ENCODE measurements at regions not wholly inside any gene's neighbourhood (a gene's known extent, or its start where the extent isn't known, plus 50 kb on each side); places are given as distances from the start of the nearest gene placed in this dataset.

DNA sequence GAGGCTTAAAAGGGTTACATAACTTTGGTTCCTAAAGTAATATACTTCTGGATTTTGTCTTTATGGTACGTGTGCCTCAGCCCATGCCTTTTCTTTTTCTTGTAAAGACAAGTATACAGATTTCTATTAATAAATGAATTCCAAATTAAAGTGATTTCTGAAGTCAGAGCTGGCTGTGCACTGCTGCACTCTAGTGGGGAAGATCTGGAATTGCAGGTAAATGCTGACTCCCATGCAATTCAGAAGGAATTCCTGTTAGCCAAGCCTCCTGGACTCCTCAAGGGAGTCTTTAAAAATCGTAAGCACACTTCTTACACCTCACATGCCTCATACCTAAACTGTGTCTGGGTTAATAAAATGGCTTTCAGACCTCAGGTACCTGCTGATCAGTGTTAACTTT, 118.4 kb upstream of the SLC7A1 start:
- no peaks in the 10 kb centered on the region for H3K36me3 ChIP-seq (ENCODE audit: insufficient read depth)
- H3K4me3 ChIP-seq (ENCODE audit: low read depth, low read length) = no peak overlapping the region
- 59% methylated on average over 2 of the region's 2 CpGs for WGBS
- H3K4me1 ChIP-seq (ENCODE audit: insufficient read depth) = no peaks in the 10 kb centered on the region
- H3K27ac ChIP-seq (ENCODE audit: low read depth) = no peak overlapping the region
- DNase-seq (ENCODE audit: extremely low spot score) = no peak

DNA sequence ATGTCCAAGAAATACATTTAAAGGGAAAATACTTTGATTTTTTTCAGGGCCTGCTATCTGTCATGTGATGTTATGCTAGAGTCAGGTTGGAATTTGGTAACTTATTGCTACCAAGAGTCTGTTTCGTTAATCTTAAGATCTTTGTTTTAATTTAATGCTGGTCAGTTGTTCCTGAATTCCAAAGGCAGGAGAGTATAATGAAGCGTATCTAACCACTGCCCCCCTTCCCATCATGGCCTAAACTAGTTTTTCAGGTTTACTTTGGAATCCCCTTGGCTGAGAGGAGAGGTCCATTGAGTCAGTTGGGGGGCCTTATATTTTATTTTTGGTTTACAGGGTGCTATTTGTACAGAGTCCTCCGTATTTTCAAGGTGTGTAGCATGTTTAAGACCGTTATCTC, 116.3 kb upstream of the SLC7A1 start:
- no peak overlapping the region for H3K27ac ChIP-seq (ENCODE audit: low read depth)
- H3K36me3 ChIP-seq (ENCODE audit: insufficient read depth) = no peaks in the 10 kb centered on the region
- no peak for DNase-seq (ENCODE audit: extremely low spot score)
- WGBS = 77% methylated on average over 4 of the region's 4 CpGs
- no peak overlapping the region for H3K4me3 ChIP-seq (ENCODE audit: low read depth, low read length)
- H3K4me1 ChIP-seq (ENCODE audit: insufficient read depth) = no peaks in the 10 kb centered on the region

DNA sequence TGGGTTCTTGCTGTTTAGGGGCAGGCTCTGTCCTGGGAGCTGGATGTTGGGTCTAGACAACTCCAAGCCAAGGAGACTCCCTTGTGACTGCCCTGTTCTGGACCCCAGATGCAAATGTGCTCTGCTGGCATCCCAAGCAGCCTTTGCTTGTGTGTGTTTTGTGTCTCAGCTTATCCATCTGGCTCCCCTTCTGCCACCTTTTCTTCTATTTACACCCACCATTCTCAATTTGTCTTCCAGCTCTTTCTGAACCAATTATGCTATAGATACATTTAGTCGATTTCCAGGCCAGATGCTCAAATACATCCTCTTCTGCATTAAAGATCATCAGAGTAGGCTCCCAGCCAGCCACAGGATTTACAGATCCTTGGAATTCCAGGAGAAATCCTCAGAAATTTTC, 115.0 kb upstream of the SLC7A1 start:
- H3K4me1 ChIP-seq (ENCODE audit: insufficient read depth) = no peaks in the 10 kb centered on the region
- no peak for DNase-seq (ENCODE audit: extremely low spot score)
- H3K4me3 ChIP-seq (ENCODE audit: low read depth, low read length) = no peak overlapping the region
- H3K27ac ChIP-seq (ENCODE audit: low read depth) = no peak overlapping the region
- no peaks in the 10 kb centered on the region for H3K36me3 ChIP-seq (ENCODE audit: insufficient read depth)
- WGBS = 92% methylated on average over 1 of the region's 1 CpG

DNA sequence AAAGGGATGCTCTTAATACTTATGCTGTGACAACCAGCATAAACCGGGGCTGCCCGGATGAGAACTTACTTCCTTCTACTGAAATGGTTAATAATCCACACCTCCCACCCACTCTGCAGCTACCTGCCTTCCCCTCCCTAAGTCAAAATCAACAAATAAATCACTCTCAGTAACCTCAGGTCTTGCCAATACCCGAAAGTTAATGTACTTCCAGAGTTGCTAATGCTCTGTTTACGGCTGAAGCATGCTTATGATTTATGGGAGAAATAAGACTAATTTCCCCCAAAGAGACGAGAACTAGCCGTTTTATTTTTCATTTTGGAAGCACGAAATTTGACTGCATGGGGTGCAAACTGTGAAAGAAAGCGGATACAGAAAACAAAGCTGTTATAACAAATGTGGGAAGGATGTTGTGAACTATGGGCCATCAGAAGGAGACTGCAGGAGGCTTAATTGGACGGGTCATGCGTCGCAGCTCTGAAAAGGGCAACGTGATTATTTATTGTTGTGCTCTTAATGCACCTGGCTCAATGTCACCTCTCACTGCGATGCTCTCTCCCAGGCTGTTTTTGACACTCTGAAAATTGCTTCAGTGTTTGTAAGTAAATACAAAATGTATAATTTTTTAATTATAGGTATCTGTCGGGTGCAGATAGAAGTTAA, 114.0 kb upstream of the SLC7A1 start:
- H3K4me3 ChIP-seq (ENCODE audit: low read depth, low read length) = no peak overlapping the region
- H3K27ac ChIP-seq (ENCODE audit: low read depth) = no peak overlapping the region
- no peaks in the 10 kb centered on the region for H3K36me3 ChIP-seq (ENCODE audit: insufficient read depth)
- peak; percentile 7 for DNase-seq (ENCODE audit: extremely low spot score)
- WGBS = 59% methylated on average over 14 of the region's 14 CpGs
- H3K4me1 ChIP-seq (ENCODE audit: insufficient read depth) = no peaks in the 10 kb centered on the region

DNA sequence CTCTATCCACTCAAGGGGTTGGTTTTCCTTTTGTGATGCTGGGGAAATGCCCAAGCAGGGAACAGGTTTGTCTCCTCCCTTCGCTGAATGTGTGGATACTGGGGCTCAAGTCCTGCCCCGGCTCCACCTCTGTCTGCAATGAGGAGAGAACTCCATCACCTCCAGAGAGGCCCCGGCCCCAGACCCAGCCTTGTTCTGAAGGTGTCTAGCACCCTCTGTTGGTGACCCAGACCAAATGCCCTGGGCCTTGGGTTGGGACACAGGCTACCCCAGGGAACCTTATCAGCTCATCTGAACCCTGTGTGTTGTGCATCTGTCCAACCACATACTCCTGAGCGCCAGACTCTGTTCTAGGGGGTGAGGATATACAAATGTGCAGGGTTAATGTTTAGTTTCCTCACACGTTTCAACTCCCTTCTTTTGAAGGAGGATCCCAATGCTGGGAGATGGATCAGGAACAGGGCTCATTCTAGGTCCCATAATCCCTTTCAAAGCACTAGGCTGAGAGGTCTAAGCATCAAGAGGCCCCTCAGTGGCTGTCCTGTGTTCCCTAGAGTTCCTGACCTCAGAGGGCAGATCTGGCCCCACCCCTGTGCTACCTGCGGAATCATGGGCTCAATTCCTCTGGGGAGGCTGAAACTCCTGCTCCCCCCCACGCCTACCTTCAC, 112.5 kb upstream of the SLC7A1 start:
- Histone ChIP-seq H3K4me1 (ENCODE audit: insufficient read depth) (no peaks in the 10 kb centered on the region), H3K27ac (ENCODE audit: low read depth) (no peak overlapping the region), H3K4me3 (ENCODE audit: low read depth, low read length) (no peak overlapping the region), H3K36me3 (ENCODE audit: insufficient read depth) (no peaks in the 10 kb centered on the region)
- DNase-seq (ENCODE audit: extremely low spot score) = no peak
- WGBS = 76% methylated on average over 7 of the region's 7 CpGs

DNA sequence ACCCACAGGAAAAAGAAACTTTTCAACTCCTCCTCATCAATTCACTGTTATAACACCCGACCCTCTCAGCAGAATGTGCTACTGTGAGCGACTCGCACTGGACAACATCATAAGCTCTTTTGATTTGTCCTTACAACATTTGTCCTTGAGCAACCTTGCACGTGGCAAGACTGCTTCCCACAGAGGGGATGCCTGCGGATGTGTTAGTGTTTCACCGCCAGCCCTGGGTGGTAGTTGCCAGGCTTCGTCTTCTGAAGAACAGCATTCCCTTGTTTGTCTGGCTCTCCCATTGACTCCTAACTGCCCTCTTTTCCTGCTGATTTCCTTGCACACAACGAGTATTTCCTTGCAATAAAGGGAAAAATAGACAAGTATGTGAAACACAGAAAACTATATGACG, 111.4 kb upstream of the SLC7A1 start:
- 84% methylated on average over 9 of the region's 9 CpGs for WGBS

DNA sequence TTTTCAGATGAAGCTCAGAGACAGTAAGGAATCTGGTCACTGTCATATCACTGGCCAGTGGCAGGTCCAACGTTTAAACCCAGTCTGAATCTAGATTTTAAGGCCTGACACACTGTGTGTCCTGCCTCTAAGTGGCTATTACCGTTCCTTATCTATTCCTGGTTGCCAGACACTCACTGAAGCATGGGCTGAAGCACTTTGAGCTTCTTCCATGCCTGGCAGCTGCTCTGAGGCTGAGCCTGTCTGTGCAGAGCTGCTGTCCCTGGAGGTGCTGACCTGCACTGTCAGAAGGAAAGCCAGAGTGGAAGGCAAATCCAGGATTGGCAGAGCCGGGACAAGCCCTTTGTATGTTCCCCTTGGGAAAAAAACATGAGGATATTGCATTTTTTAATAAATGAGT, 109.2 kb upstream of the SLC7A1 start:
- H3K27ac ChIP-seq (ENCODE audit: low read depth) = no peak overlapping the region
- no peak overlapping the region for H3K4me3 ChIP-seq (ENCODE audit: low read depth, low read length)
- H3K4me1 ChIP-seq (ENCODE audit: insufficient read depth) = no peaks in the 10 kb centered on the region
- no peaks in the 10 kb centered on the region for H3K36me3 ChIP-seq (ENCODE audit: insufficient read depth)
- 32% methylated on average over 3 of the region's 3 CpGs for WGBS
- no peak for DNase-seq (ENCODE audit: extremely low spot score)

More for the DNA sequence above, 111.4 kb upstream of the SLC7A1 start:
- H3K4me3 ChIP-seq (ENCODE audit: low read depth, low read length) = no peak overlapping the region
- DNase-seq (ENCODE audit: extremely low spot score) = no peak
- H3K27ac ChIP-seq (ENCODE audit: low read depth) = no peak overlapping the region
- H3K36me3 ChIP-seq (ENCODE audit: insufficient read depth) = no peaks in the 10 kb centered on the region
- no peaks in the 10 kb centered on the region for H3K4me1 ChIP-seq (ENCODE audit: insufficient read depth)

DNA sequence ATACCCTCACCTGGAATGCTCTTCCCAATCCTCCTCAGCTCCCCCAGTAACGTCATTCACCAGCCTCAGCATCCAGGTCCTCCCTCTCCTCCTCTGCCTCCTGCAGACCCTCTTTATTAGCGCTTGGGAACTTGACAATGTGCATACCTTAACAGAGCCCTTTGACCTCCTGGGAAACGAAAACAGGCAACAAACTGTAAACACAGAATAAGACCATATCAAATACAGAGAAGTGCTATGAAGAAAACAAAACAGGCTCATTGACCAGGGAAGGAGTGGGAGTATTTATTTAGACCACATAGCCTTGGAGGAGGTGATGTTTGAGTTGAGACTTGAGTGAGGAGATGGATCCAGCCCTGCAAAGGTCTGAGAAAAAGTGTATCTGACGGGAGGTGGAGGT, 107.9 kb upstream of the SLC7A1 start:
- no peak overlapping the region for H3K4me3 ChIP-seq (ENCODE audit: low read depth, low read length)
- no peaks in the 10 kb centered on the region for H3K36me3 ChIP-seq (ENCODE audit: insufficient read depth)
- no peak overlapping the region for H3K27ac ChIP-seq (ENCODE audit: low read depth)
- WGBS = 73% methylated on average over 4 of the region's 4 CpGs
- no peaks in the 10 kb centered on the region for H3K4me1 ChIP-seq (ENCODE audit: insufficient read depth)
- DNase-seq (ENCODE audit: extremely low spot score) = no peak

DNA sequence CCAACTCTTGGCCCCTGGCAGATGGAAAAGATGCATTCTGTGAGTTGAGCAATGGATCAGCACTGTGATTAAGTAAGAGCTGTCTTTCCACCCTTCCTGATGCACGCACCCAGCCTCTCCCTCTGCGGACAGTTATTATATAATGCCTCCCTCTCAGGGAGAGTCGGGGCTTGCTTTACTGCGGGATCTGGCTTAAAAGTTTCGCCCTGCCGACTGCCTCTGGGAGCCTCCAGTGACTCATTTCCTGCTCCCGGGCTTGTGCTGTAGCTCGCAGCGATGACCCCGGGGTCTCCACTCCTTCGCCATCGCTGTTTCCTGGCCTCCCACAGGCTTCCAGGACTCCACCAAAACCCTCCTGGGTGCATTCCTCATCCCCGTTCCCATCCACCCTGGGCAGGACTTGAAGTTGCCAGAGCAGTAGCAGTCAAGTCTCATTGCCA, 107.4 kb upstream of the SLC7A1 start:
- DNase-seq (ENCODE audit: extremely low spot score) = no peak
- no peaks in the 10 kb centered on the region for H3K36me3 ChIP-seq (ENCODE audit: insufficient read depth)
- no peak overlapping the region for H3K4me3 ChIP-seq (ENCODE audit: low read depth, low read length)
- 15% methylated on average over 13 of the region's 13 CpGs for WGBS
- H3K27ac ChIP-seq (ENCODE audit: low read depth) = no peak overlapping the region
- no peaks in the 10 kb centered on the region for H3K4me1 ChIP-seq (ENCODE audit: insufficient read depth)

DNA sequence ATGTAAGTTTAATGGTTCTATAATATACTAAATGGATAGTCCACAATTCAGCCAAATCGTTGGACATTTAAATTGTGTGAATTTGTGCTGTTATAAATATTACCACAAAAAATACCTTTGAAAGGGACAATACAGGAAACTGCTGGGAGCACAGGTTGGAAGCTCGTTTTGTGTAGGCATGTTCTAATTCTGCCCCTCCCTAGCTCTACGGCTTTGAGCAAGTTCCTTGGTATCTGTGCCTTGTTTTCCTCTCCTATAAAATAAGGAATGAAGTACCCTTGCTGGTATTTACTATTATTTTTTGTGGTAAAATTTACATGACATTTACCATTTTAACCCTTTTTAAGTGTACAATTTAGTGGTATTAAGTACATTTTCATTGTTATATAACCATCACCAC, 102.6 kb upstream of the SLC7A1 start:
- 75% methylated on average over 3 of the region's 3 CpGs for WGBS
- H3K4me1 ChIP-seq (ENCODE audit: insufficient read depth) = no peaks in the 10 kb centered on the region
- DNase-seq (ENCODE audit: extremely low spot score) = no peak
- no peak overlapping the region for H3K27ac ChIP-seq (ENCODE audit: low read depth)
- no peak overlapping the region for H3K4me3 ChIP-seq (ENCODE audit: low read depth, low read length)
- no peaks in the 10 kb centered on the region for H3K36me3 ChIP-seq (ENCODE audit: insufficient read depth)

DNA sequence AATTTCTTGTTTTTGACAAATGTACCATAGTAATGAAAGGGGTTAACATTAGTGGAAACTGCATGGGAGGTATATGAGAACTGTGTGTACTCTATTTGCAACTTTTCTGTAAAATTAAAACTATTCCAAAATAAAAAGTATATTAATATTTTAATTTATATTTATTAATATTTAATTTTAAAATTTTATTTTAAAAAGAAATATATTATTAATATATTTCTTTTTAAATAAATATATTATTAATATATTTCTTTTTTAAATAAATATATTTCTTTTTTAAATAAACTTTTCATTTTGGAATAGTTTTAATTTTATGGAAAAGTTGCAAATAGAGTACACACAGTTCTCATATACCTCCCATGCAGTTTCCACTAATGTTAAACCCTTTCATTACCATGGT, 101.1 kb upstream of the SLC7A1 start:
- DNase-seq (ENCODE audit: extremely low spot score) = no peak
- Histone ChIP-seq H3K27ac (ENCODE audit: low read depth) (no peak overlapping the region), H3K36me3 (ENCODE audit: insufficient read depth) (no peaks in the 10 kb centered on the region), H3K4me1 (ENCODE audit: insufficient read depth) (no peaks in the 10 kb centered on the region), H3K4me3 (ENCODE audit: low read depth, low read length) (no peak overlapping the region)

DNA sequence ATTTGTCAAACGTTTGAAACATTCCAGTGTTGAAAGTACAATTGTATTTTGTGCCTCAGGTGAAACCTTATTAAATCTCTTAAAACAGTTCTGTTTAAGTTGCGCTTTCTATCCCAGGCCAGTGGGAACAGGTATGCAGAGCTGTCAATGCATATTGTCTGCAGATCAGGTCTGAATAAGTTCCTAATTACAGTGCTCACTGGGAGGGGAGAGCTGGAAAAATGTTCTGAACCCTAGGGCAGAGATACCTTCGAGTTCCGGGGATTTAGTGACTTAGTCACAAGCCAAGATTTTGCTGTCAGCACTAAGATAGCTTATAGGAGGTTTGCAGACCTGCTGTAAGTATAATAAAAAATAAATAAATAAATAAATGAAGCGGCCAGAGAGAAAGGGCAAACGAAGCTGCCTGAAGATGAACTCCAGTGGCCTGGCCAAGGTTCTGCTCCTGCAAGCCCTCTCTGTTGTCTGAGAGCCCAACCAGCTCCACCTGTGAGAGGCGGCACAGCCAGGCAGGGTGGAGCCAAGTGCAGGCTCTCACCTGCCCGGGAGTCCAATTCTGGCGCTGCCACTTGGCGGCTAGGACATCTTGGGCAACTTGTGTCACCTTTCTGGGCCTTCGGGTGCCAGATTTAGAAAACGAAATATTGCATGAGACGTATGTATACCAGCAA, 97.9 kb upstream of the SLC7A1 start:
- Histone ChIP-seq H3K4me3 (ENCODE audit: low read depth, low read length) (no peak overlapping the region), H3K36me3 (ENCODE audit: insufficient read depth) (no peaks in the 10 kb centered on the region), H3K27ac (ENCODE audit: low read depth) (no peak overlapping the region), H3K4me1 (ENCODE audit: insufficient read depth) (no peaks in the 10 kb centered on the region)
- no peak for DNase-seq (ENCODE audit: extremely low spot score)
- 80% methylated on average over 13 of the region's 13 CpGs for WGBS

DNA sequence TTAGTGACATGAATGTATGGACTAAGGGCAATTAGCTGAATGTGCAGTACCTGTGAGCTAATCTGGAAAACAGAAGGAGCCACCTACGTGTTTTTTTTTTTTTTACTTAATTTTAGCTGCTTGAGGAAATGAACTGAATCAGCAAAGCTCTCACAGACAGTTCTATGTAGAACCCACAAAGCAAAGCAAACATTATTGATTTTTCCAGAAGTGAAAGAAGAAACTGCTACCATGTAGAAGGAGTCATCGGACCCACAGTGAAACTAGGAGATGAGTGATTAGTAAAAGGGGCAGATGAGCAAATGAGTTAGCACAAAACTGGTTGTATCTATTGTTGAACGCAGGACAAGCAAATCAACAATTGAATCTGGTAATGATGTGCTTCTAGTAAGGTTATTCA, 94.1 kb upstream of the SLC7A1 start:
- H3K27ac ChIP-seq (ENCODE audit: low read depth) = no peak overlapping the region
- DNase-seq (ENCODE audit: extremely low spot score) = no peak
- H3K4me1 ChIP-seq (ENCODE audit: insufficient read depth) = no peaks in the 10 kb centered on the region
- WGBS = 86% methylated on average over 3 of the region's 3 CpGs
- H3K4me3 ChIP-seq (ENCODE audit: low read depth, low read length) = no peak overlapping the region
- no peaks in the 10 kb centered on the region for H3K36me3 ChIP-seq (ENCODE audit: insufficient read depth)

DNA sequence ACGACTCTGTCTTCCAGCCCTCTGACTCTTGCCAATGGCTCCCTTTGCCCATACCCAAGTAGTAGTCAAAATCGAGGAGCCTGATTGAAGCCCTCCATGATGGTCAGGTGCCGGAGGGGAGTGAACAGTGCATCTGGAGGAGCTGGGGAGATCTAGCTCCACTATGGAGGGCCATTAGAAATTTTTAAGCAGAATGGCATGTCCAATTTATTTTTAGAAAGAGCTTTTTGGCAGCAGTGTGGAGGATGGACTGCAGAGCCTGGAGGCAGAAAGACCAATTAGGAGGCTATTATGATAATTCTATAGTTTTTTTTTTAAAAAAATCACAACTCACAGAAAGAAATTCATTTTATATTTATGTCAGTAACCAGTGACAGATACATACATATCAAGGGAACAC, 92.7 kb upstream of the SLC7A1 start:
- Histone ChIP-seq H3K4me3 (ENCODE audit: low read depth, low read length) (no peak overlapping the region), H3K4me1 (ENCODE audit: insufficient read depth) (no peaks in the 10 kb centered on the region), H3K27ac (ENCODE audit: low read depth) (no peak overlapping the region), H3K36me3 (ENCODE audit: insufficient read depth) (no peaks in the 10 kb centered on the region)
- WGBS = 88% methylated on average over 3 of the region's 3 CpGs
- DNase-seq (ENCODE audit: extremely low spot score) = no peak

All from urinary bladder (tissue), 3 donors.